ENCODE measurements at regions not wholly inside any gene's neighbourhood (a gene's known extent, or its start where the extent isn't known, plus 50 kb on each side); places are given as distances from the start of the nearest gene placed in this dataset.

DNA sequence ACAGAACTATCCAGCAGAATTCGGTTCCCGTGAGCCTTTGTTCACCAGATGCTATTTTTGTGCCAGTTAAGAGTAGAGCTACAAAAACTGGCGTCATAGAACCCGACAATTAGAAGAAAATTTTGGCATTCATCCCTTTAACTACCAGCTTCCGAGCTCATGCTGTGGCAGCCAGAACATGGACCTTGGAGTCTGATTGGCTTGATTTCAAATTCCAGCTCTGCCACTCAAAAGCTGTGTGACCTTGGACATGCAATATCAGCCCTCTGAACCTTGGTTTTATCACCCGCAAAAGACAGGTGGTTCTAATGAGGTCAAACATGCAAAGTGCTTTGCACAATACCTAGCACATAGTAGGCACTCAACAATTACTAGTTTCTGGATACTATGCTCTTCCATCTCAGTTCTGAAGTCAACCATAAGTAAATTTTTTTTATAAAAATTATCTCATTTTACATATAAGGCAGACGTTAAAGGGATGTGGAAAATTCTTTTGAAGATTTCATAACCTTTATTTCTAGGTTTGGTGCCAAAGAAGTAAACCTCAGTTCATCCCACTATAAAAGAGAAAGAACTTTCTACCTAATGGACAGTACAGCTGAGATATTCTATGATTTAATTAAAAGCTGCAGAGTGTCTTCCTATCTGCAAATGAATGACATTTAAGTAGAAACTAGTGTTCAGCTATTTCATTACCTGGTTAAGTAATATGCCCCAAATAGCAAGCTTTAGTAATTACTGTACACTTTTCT, 331.5 kb downstream of the HAPSTR1 start:
- DNase-seq, result no peak

DNA sequence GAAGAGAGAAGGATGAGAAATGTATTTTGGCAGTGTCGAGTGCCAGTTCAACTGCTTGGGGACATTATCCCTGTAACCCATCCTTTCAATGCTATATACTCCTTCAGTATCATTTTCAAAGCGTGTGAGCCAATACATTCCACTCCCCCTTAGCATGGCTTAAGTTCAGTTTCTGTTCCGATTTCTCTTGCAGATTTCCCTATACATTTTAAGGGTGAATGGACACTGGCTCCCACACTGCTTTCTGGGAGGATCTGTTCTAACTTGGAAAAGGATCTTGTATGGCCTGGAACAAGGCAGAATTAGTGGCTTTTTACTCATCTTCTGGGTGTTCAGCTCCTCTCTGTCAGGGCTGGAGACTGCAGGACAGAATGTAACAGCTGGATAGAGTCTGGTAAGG, 333.8 kb downstream of the HAPSTR1 start:
- no peak for DNase-seq

GRCh38 chr16:9428355-9429005, 337.0 kb downstream of the HAPSTR1 start:
- no peak for DNase-seq

DNA sequence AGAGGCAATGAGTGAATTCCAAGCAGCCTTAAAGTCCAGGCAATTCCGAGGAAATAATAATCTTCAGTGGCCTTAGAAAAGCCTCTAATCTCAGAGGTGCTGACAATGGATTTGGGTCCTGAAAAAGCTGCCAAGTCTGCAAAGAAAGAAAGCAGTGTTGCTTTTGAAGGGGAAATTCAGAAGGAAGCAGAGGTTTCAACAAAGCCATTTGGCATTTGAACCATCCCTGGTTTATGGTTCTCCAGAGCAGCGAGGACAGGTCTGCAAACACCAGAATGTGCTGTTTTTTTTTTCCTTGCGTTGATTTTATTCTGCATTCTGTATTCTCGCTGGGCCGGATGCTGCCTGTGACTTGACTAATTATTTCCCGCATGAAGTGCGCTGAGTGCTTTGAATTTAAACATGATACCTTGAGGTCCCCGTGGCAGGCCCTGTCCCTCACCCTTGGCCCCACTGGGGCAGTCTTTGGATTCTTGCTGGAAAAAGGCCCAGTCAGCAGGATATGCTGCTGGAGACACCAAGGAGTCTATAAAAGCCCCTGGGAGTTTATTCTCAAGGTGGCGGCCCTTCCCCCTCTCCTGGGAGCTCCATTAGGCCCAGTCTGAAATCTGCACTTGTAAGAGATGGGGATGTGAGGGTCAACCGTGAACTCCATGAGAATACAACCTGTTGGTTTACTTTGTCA, 338.3 kb downstream of the HAPSTR1 start:
- no peak for DNase-seq

- no peak for DNase-seq
Measured at GRCh38 chr16:9434659-9435058, 343.2 kb downstream of the HAPSTR1 start.

DNA sequence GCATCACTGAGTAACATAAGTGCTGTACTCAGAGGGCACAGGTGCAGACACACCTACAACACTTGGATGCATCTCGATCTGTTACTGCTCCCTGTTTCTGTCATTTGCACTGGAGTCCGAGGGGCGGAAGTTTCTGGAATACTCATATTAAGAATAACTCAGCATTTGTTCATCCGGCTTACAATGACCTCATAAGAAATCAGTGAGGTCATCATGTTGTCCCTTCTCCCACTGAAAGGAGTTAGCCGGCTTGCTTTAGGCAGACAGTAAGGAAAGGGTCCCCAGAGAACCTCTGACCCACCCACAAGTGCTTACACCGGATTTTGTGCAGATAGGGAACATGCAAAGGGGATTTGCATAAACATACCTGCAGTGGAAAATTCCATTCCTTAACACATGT, 344.7 kb downstream of the HAPSTR1 start:
- DNase-seq, result no peak

DNA sequence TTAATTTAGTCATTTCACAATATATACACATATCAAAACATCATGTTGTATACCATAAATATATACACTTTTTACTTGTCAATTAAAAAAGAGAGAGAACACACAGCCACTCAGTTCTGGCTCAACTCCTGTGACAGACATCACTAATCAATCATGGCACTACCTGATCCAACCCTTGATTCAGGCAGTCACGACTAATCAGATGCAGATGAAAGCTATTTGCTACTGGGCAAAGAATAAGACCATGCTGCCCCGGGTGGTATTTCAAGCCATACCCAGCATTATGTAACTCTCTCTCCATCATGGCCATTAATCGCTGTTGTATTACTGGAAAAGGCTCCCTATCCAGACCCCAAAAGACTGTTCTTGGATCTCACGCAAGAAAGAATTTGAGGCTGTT, 345.7 kb downstream of the HAPSTR1 start:
- DNase-seq, result no peak

DNA sequence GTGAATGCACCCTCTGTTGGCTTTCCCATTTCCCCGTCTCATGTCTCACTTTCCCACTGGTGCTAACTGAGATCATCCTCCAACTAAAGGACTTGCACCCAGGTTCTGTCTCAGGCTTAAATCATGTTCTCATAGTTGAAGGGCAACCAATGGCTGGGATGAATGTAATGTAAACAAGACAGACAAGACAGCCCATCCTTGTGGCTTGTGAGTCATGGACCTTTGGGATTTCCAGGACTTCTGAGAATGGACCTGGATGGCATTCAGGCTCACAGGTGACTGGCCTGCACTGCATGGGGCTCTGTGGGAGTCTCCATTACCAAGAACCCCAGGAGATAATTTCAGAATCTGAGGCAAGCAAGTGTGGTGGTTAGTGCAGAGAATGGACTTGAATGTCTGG, 347.5 kb downstream of the HAPSTR1 start:
- no peak for DNase-seq

GRCh38 chr16:9441012-9441411, 349.6 kb downstream of the HAPSTR1 start:
- DNase-seq, result no peak

DNA sequence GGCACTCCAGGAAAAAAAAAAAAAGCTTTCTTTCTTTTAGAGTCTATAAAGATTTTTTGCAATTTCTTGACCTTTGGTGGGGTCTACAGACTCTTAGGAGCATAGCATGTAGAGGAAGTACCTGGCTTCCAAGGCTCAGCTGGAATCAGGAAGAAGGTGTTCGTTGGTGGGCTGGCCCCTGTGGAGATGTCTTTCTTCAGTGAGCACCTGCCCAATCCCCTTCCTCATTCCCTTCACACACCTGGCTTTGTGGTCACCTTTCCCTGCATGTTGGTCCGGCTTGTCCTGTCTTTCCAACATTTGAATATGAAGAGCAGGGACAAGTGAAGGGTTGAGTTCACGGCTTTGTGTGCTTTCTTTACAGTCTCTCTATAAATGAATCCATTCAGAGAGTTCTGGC, 352.4 kb downstream of the HAPSTR1 start:
- DNase-seq, result no peak

- DNase-seq, result no peak
Measured at GRCh38 chr16:9446471-9447194, 355.2 kb downstream of the HAPSTR1 start.

DNA sequence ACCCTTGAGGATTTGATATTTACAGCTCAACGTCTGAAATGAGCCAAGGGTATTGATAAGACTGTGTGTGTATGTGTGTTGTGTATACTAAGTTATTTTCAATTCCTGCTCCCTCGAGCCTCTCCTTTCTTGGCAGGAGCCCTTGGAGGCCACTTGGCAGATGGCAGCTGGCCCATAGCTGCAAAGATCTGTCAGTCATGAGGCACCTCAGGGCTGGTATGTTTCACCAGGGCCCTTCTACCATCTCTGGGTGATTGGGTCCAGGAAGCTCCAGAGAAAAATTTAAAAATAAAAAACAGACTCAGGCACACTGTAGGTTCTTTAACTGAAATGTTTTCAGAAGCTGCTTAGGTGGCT, 355.7 kb downstream of the HAPSTR1 start:
- DNase-seq, result no peak

DNA sequence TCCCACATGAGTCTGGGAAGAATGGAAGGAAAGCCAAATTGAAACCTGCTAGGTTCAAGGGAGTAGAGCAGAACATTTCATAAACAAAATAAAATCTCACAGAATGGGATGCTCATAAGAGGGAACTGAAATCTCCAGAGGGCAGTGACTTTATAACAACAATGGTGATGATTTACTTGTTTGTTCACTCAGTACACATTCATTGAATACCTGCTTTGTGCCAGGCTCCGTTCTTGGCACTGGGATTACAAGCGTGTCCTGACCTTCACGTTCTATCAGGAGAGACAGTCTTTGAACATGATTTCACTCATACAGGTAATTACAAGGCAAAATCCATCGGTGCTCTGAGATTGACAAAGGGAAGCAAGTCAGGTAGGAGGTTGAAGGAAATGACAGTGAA, 356.3 kb downstream of the HAPSTR1 start:
- DNase-seq, result no peak

DNA sequence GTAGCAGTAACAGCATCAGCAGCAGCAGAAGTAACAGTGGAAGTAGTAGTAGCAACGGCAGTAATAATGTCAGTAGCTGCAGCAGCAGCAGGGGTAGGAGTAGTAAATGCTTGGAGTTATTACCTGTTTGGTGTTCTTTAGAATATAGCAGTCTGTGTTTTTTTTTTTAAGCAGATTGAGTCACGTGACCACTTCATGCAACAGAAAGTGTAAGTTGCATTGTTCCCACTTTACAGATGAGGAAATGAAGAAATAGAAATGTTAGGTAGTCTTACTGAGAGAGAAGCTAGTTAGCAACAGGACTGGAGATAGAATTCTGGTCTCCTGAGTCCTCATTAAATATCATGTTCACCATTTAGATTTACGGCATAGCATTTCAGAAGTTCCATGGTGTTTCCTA, 358.2 kb downstream of the HAPSTR1 start:
- DNase-seq, result no peak

- no peak for DNase-seq
Measured at GRCh38 chr16:9457215-9457614, 365.8 kb downstream of the HAPSTR1 start.

DNA sequence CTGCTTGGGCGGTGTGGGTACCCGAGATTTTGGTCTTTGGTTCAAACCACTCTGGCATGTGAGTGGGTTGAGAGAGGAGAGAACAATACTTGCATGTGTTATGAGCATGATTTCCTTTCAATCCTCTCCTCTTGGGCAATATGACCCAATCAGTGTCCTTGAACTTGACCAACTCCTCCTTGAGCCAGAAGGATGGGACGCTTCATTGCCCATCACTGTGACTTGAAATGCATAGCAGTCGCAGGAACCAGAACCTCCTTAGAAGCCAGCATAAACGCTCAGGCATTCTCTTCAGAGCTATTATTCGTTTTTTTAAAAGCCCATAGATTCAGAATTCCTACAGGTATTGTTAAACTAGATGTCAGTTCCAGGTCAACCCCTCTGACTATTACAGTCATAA, 367.4 kb downstream of the HAPSTR1 start:
- no peak for DNase-seq

GRCh38 chr16:9462984-9463383, 371.5 kb downstream of the HAPSTR1 start:
- no peak for DNase-seq

GRCh38 chr16:9463461-9463860, 372.0 kb downstream of the HAPSTR1 start:
- DNase-seq, result no peak

GRCh38 chr16:9465161-9465560, 373.7 kb downstream of the HAPSTR1 start:
- no peak for DNase-seq

- DNase-seq, result no peak
Measured at GRCh38 chr16:9469512-9469911, 378.1 kb downstream of the HAPSTR1 start.

GRCh38 chr16:9476744-9477143, 385.3 kb downstream of the HAPSTR1 start:
- DNase-seq, result no peak

DNA sequence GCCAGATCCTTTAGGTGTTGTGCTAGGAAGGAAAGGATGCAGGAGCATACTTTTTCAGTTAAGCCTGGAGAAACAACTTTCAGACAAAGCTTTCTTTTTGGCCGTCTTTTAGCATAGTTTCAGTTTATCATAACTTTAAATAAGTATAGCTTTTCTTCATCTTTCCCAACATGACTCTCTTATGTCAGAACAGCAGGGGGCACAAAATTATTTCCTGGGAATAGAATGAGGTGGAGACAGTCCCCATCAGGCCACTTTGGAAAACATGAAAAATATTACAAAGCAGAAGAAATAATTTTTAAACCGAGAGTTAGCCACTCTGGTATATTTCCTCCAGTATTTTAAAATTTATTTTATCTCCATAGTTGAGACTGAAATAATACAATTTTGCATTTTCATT, 387.6 kb downstream of the HAPSTR1 start:
- no peak for DNase-seq

DNA sequence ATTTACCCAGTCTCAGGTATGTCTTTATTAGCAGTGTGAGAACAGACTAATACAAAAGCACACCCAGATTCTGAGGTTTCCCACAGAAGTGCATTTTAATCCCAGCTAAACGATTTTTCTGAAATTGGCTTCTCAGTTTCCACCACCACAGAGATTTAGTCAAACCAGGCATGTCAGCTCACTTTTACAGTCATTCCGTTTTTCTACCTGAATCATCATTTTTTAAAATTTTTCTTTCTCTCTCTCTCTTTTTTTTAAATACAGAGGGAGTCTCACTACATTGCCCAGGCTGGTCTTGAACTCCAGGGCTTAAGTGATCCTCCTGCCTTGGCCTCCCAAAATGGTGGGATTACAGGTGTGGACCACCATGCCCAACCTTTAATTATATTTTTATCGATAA, 389.1 kb downstream of the HAPSTR1 start:
- DNase-seq, result no peak
